Gastrocnemius medialis (tissue), 4 donors: ENCODE measurements at regions not wholly inside any gene's neighbourhood (a gene's known extent, or its start where the extent isn't known, plus 50 kb on each side); places are given as distances from the start of the nearest gene placed in this dataset.

Source experiments
- CTCF ChIP-seq, 5 experiments: fragments of 450-650 bp in 3 of 5; fragments of 200-600 bp in 2 of 5; sonication (generic) in 2 of 5; IDR thresholded peaks in 4 of 5; conservative IDR thresholded peaks in 1 of 5; 1 replicate in 4 of 5; 2 replicates in 1 of 5; pipeline ENCODE4 v1.5.1; 2016 to 2019; ENCODE audit warnings: antibody characterized with exemption in 5 of 5, mild to moderate bottlenecking in 3 of 5, moderate library complexity in 3 of 5
- POLR2A ChIP-seq, 2 donors: fragments of 450-650 bp; IDR thresholded peaks; one replicate each; pipeline ENCODE4 v1.6.1; 2017; ENCODE audit warnings: antibody characterized with exemption in 2 of 2, mild to moderate bottlenecking in 2 of 2, moderate library complexity in 2 of 2

DNA sequence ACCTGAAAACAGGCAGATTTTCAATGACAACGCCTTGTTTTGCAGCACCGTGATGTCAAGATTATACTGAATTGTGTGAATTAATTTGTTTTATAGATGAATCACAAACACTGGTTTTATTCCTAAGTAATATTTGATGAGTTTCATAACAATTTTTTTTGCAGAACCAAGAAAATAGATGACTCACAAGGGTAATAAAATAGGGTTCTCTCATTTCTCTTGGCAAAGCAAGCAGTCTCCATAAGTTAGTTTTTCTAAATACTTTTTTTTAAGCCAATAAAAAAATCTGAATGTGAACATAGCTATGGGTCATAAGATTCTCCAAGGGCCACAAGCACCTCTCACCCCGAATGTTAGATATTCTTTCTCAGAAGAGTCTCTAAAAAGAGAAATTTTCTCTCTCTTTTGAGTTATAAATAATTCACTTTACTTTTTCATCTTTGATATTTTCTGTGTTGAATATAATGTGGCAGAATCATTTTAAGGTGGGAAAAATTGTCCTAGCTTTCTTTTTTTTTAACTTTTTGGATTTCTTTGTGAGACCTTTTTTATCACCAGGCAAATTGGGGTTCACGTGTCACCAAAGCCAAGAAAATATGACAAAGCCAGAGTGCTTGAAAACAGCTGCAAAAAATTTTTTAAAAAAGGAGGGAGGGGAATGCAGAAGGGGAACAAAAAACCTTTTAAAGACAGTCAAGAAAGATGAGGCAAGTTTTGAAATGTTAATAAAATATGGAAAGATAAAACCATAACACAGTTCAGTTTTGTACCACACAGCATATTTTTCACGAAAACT, 174.6 kb upstream of the DAPK1 start:
- TF ChIP-seq CTCF (IDR thresholded peaks at IDR 0.05 in 4 of 5, conservative IDR thresholded peaks at IDR 0.05 in 1 of 5) (no peak), POLR2A (IDR thresholded peaks at IDR 0.05) (no peak)
